Trophoblast cell (in vitro differentiated cells and primary cell): ENCODE measurements at regions not wholly inside any gene's neighbourhood (a gene's known extent, or its start where the extent isn't known, plus 50 kb on each side); places are given as distances from the start of the nearest gene placed in this dataset.
A peak's percentile ranks its signal among the peaks of the same experiment; 100 is the strongest.

Source experiments
- DNase-seq, 2 donors: peaks; one replicate each; pipeline ENCODE4 v3.0.0-alpha.2; 2016
- H2AFZ ChIP-seq: 2 replicates; pipeline ENCODE4 v1.6.1; 2013; ENCODE audit warnings: low read length, moderate library complexity, mild to moderate bottlenecking; ENCODE audit not compliant: insufficient read depth, poor library complexity
- H2AK5ac ChIP-seq: 2 replicates; pipeline ENCODE4 v1.6.1; 2013; ENCODE audit warnings: mild to moderate bottlenecking, low read length
- H2BK120ac ChIP-seq: 2 replicates; pipeline ENCODE4 v1.6.1; 2013; ENCODE audit warnings: low read length, mild to moderate bottlenecking, moderate library complexity; ENCODE audit not compliant: insufficient read depth, poor library complexity
- H2BK12ac ChIP-seq: 2 replicates; pipeline ENCODE4 v1.6.1; 2013; ENCODE audit warnings: mild to moderate bottlenecking, low read length, moderate library complexity
- H2BK5ac ChIP-seq: 2 replicates; pipeline ENCODE4 v1.6.1; 2013; ENCODE audit warnings: low read length, low read depth, moderate library complexity, mild to moderate bottlenecking; ENCODE audit not compliant: poor library complexity
- H3K14ac ChIP-seq: 2 replicates; pipeline ENCODE4 v1.6.1; 2013; ENCODE audit warnings: mild to moderate bottlenecking, low read length
- H3K18ac ChIP-seq: 2 replicates; pipeline ENCODE4 v1.6.1; 2013; ENCODE audit warnings: mild to moderate bottlenecking, low read length
- H3K23ac ChIP-seq: 2 replicates; pipeline ENCODE4 v1.6.1; 2013; ENCODE audit warnings: low read length
- H3K27ac ChIP-seq: 2 replicates; pipeline ENCODE4 v1.5.1; 2013; ENCODE audit warnings: low read depth, mild to moderate bottlenecking, inconsistent platforms, low read length, moderate library complexity
- H3K27me3 ChIP-seq: 2 replicates; pipeline ENCODE4 v1.6.1; 2013; ENCODE audit warnings: inconsistent platforms, mild to moderate bottlenecking, low read length, moderate library complexity; ENCODE audit not compliant: insufficient read depth
- H3K36me3 ChIP-seq, 2 experiments: 1 replicate in 1 of 2; 2 replicates in 1 of 2; pipeline ENCODE4 v1.6.1; 2013; ENCODE audit warnings: low read length in 2 of 2, mild to moderate bottlenecking in 2 of 2, moderate library complexity in 1 of 2; ENCODE audit not compliant: insufficient read depth in 2 of 2, control insufficient read depth in 1 of 2
- H3K4ac ChIP-seq: 2 replicates; pipeline ENCODE4 v1.6.1; 2013; ENCODE audit warnings: low read depth, mild to moderate bottlenecking, low read length, moderate library complexity
- H3K4me1 ChIP-seq, 2 experiments: 1 replicate in 1 of 2; 2 replicates in 1 of 2; pipeline ENCODE4 v1.6.1; 2013; ENCODE audit warnings: low read length in 2 of 2, mild to moderate bottlenecking in 2 of 2, moderate library complexity in 1 of 2; ENCODE audit not compliant: insufficient read depth in 2 of 2, control insufficient read depth in 1 of 2
- H3K4me2 ChIP-seq: 2 replicates; pipeline ENCODE4 v1.6.1; 2013; ENCODE audit warnings: inconsistent platforms, mild to moderate bottlenecking, low read length, moderate library complexity
- H3K4me3 ChIP-seq: 2 replicates; pipeline ENCODE4 v1.5.1; 2013; ENCODE audit warnings: mild to moderate bottlenecking, low read depth, low read length, inconsistent platforms
- H3K79me1 ChIP-seq: one replicate; pipeline ENCODE4 v1.6.1; 2013; ENCODE audit warnings: low read length
- H3K79me2 ChIP-seq: 2 replicates; pipeline ENCODE4 v1.6.1; 2013; ENCODE audit warnings: low read length, mild to moderate bottlenecking; ENCODE audit not compliant: control insufficient read depth, insufficient read depth, poor library complexity
- H3K9ac ChIP-seq: 2 replicates; pipeline ENCODE4 v1.6.1; 2013; ENCODE audit warnings: mild to moderate bottlenecking, low read length
- H3K9me3 ChIP-seq: 2 replicates; pipeline ENCODE4 v1.6.1; 2013; ENCODE audit warnings: low read depth, mild to moderate bottlenecking, control low read depth, inconsistent platforms, low read length; ENCODE audit not compliant: insufficient read depth
- H4K12ac ChIP-seq: 2 replicates; pipeline ENCODE4 v1.6.1; 2013; ENCODE audit warnings: low read depth, mild to moderate bottlenecking, low read length, moderate library complexity
- H4K8ac ChIP-seq: 2 replicates; pipeline ENCODE4 v1.6.1; 2013; ENCODE audit warnings: low read depth, mild to moderate bottlenecking, low read length, moderate library complexity
- H4K91ac ChIP-seq: one replicate; pipeline ENCODE4 v1.6.1; 2013; ENCODE audit warnings: low read depth, mild to moderate bottlenecking, low read length, moderate library complexity
- WGBS: extraction: QIAGEN DNeasy Blood & Tissue Kit; methylation state at CpG from one replicate; pipeline ENCODE4 v1.1.7; 2013; ENCODE audit warnings: missing lambda C conversion rate; ENCODE audit not compliant: insufficient read length, insufficient coverage; ENCODE audit errors: extremely low coverage; 5-methylcytosine and 5-hydroxymethylcytosine counted together

DNA sequence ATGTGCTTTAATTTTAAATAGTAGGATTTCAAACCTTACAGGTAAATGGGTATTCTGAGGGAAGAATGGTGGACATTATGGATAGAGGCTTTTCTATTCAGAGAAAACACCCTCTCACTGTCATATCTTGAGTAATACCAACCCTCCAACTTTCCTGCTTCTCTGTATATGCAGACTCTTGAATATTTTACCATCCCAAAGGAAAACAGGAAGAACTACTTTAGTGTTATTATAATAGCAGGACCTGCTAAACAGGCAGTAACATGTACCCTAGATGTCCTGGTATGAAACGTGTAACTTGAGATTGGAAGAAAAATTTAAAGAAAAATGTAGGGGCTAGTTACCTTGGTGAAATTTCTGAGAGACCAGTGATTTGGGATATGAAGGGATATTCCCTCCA, 82.9 kb upstream of the TRHDE start:
- Histone ChIP-seq H3K27ac (no peak overlapping the region), H4K91ac (no peak overlapping the region), H3K14ac (no peak overlapping the region), H2AFZ (no peak overlapping the region), H3K4me3 (no peak overlapping the region), H3K23ac (no peak overlapping the region), H3K9ac (no peak overlapping the region), H2AK5ac (no peak overlapping the region), H3K36me3 (no peaks in the 10 kb centered on the region), H2BK12ac (no peak overlapping the region), H3K18ac (no peak overlapping the region), H4K8ac (no peak overlapping the region), H3K79me1 (no peaks in the 10 kb centered on the region), H4K12ac (no peak overlapping the region), H3K4ac (no peak overlapping the region), H3K4me1 (no peaks in the 10 kb centered on the region), H3K4me2 (no peak overlapping the region), H2BK120ac (no peak overlapping the region), H2BK5ac (no peak overlapping the region), H3K79me2 (no peaks in the 10 kb centered on the region), H3K9me3 (no peaks in the 10 kb centered on the region), H3K27me3 (no peaks in the 10 kb centered on the region)
- peak in 1 of 2 donors; percentile 42 for DNase-seq
- WGBS, result no CpG with 5 or more reads among the region's 1 CpG

- no peaks in the 10 kb centered on the region for H3K36me3 ChIP-seq
- no peak overlapping the region for H3K18ac ChIP-seq
Measured at GRCh38 chr12:72191761-72192160, 80.4 kb upstream of the TRHDE start.

DNA sequence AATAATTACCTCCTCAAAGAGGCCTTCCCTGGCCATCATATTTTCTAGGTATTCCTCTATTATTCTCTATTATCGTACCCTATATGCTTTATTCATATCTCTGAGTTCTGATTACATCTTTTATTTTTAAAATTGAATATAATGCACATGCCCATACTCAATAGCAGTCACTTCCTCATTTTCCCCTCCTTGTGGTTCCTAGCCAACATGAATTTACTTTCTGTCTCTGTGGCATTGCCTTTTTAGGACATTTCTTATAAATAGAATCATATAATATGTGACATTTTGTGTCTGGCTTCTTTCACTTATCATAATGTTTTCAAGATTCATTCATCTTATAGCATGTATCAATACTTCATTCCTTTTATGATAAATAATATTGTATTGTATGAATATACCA, 74.4 kb upstream of the TRHDE start:
- H3K4ac ChIP-seq, result no peak overlapping the region
- H3K27ac ChIP-seq, result no peak overlapping the region
- H3K36me3 ChIP-seq, result no peaks in the 10 kb centered on the region
- no peak overlapping the region for H3K18ac ChIP-seq
- WGBS, result no CpG with 5 or more reads among the region's 1 CpG
- H3K79me1 ChIP-seq, result no peaks in the 10 kb centered on the region
- H3K4me2 ChIP-seq, result no peak overlapping the region
- H4K12ac ChIP-seq, result no peak overlapping the region
- no peak overlapping the region for H2BK5ac ChIP-seq
- H3K14ac ChIP-seq, result no peak overlapping the region
- no peak overlapping the region for H3K9ac ChIP-seq
- H2BK120ac ChIP-seq, result no peak overlapping the region
- no peak overlapping the region for H2BK12ac ChIP-seq
- H4K91ac ChIP-seq, result no peak overlapping the region
- no peaks in the 10 kb centered on the region for H3K9me3 ChIP-seq
- no peak overlapping the region for H3K4me3 ChIP-seq
- no peaks in the 10 kb centered on the region for H3K4me1 ChIP-seq
- no peak overlapping the region for H4K8ac ChIP-seq
- no peak overlapping the region for H3K23ac ChIP-seq
- no peaks in the 10 kb centered on the region for H3K27me3 ChIP-seq
- no peaks in the 10 kb centered on the region for H3K79me2 ChIP-seq
- no peak overlapping the region for H2AFZ ChIP-seq
- no peak overlapping the region for H2AK5ac ChIP-seq
- no peak for DNase-seq

More at GRCh38 chr12:72191761-72192160, 80.4 kb upstream of the TRHDE start:
- Histone ChIP-seq H3K27me3 (no peaks in the 10 kb centered on the region), H3K4me1 (no peaks in the 10 kb centered on the region), H2AK5ac (no peak overlapping the region), H4K8ac (no peak overlapping the region), H4K12ac (no peak overlapping the region), H2BK12ac (no peak overlapping the region), H3K4me2 (no peak overlapping the region), H2AFZ (no peak overlapping the region), H3K9me3 (no peaks in the 10 kb centered on the region), H3K14ac (no peak overlapping the region), H3K79me2 (no peaks in the 10 kb centered on the region), H2BK5ac (no peak overlapping the region), H3K9ac (no peak overlapping the region), H3K4ac (no peak overlapping the region), H3K27ac (no peak overlapping the region), H4K91ac (no peak overlapping the region), H3K4me3 (no peak overlapping the region), H2BK120ac (no peak overlapping the region), H3K23ac (no peak overlapping the region), H3K79me1 (no peaks in the 10 kb centered on the region)
- DNase-seq, result no peak
- WGBS, result no CpG with 5 or more reads among the region's 1 CpG

DNA sequence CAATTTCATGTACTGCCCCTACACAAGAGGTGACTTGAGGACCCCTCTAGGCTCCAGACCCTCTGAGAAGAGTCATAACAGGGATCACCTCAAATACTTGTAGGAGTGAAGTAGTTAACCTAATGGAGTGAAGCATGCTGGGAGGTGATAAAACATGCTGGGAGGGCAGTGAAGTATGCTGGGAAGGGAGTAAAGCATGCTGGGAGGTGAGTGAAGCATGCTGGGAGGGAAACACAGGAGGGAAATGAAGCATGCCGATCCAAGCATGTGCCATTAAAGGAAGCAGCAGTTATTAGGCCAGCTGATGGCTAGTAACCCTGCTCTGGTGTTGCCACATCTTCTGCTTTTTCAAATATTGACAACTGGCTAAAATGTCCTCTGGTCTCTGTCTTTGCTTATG, 70.7 kb upstream of the TRHDE start:
- Histone ChIP-seq H3K4me2 (no peak overlapping the region), H3K27me3 (no peaks in the 10 kb centered on the region), H3K14ac (no peak overlapping the region), H4K8ac (no peak overlapping the region), H3K79me2 (no peaks in the 10 kb centered on the region), H3K36me3 (no peaks in the 10 kb centered on the region), H2AK5ac (no peak overlapping the region), H3K23ac (no peak overlapping the region), H3K4me1 (no peaks in the 10 kb centered on the region), H2BK5ac (no peak overlapping the region), H2BK120ac (no peak overlapping the region), H2AFZ (no peak overlapping the region), H3K4ac (no peak overlapping the region), H4K12ac (no peak overlapping the region), H3K4me3 (no peak overlapping the region), H3K9ac (no peak overlapping the region), H2BK12ac (no peak overlapping the region), H4K91ac (no peak overlapping the region), H3K18ac (no peak overlapping the region), H3K9me3 (no peaks in the 10 kb centered on the region), H3K79me1 (no peaks in the 10 kb centered on the region), H3K27ac (no peak overlapping the region)
- no peak for DNase-seq
- WGBS, result no CpG with 5 or more reads among the region's 1 CpG
